Ureter (tissue), 1 donor: ENCODE measurements at regions not wholly inside any gene's neighbourhood (a gene's known extent, or its start where the extent isn't known, plus 50 kb on each side); places are given as distances from the start of the nearest gene placed in this dataset.
"Not testable (repeated sequence)": the region's sequence is repeated elsewhere in the genome, so short reads cannot be mapped to it uniquely, and the experiment has no call there.

Experiments used
- DNase-seq: peaks from one replicate; pipeline ENCODE4 v3.0.0-alpha.2; 2020; ENCODE audit warnings: low spot score
- donor health status: DM: yes; HTN: yes; CAD: no.

DNA sequence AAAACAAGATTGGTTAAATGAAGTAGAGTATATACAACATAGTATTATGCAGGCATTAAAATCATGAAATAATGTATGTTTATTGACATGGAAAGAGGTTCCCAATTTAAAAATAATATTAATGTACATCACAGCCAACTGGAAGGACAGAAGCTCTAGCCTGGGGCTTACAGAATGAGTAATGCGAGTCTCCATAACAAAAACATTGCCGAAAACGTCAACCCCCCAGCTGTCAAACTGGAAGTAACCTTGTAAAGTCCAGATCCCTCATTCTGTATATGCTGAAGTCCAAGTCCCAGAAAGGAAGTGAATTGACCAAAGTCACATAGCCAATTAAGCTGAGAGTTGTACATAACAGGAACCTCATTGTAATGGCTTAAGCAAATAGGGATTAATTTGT is 128.7 kb upstream of the ECI2 start:
- no peak for DNase-seq

- no peak for DNase-seq
These were observed 127.2 kb upstream of the ECI2 start for GRCh38 chr6:4262526-4262925.

DNA sequence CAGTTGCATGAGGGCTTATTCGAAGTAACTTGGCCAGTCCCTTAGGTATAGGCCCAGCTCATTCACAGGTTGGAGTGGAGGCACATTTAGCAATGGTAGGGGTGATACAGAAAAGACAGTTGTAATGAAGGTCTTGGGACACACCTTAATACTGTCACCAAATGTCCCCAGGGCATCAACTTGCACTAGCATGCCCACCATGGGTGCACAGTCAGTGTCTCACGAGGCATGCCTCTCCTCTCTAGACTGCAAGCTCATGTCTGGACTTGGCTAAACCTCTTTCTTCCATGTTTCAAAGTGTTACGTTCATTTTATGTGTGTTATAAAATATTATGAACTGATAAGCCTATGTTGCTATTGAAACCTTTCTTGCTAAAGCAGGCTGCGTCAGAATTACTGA is 124.0 kb upstream of the ECI2 start:
- no peak for DNase-seq

DNA sequence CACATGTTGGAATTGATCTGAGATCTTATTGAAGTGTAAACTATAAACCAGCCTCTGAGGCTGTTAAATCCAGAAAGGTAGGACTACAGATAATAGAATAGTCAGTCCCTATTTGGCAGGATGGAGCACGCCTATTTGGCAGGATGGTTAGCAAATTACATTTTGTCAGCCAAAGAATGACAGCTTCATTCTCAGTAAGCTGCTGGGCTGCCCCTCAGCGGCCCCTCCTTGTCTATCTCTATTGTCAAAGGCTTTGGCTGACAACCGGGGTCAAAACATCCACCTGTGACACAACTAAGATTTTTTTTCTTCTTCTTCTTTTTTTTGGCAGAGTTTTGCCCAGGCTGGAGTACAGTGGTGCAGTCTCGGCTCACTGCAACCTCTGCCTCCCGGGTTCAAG is 123.4 kb upstream of the ECI2 start:
- no peak for DNase-seq

DNA sequence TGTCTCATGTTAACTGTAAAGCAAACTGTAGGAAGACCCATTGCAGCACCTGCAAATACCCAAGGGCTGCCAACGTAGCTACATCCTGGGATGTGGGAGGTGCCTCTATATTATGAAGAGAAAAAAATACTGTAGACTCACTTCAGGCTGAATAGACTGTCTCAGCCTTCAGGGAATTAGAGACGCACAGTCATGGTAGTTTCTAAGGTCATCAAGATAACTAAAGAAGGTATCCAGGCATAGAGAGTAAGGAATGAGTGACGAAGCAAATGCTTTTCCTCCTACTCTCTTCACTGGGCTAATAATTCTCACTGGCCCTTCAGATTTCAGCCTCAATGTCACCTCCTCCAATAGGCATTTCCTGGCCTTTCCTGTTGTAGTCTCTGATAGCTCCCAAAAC is 121.6 kb upstream of the ECI2 start:
- no peak for DNase-seq

- peak; percentile 68 for DNase-seq
These were observed 118.3 kb upstream of the ECI2 start for GRCh38 chr6:4253604-4254231.

- DNase-seq: not testable (repeated sequence)
These were observed 117.1 kb upstream of the ECI2 start for GRCh38 chr6:4252445-4252844.

DNA sequence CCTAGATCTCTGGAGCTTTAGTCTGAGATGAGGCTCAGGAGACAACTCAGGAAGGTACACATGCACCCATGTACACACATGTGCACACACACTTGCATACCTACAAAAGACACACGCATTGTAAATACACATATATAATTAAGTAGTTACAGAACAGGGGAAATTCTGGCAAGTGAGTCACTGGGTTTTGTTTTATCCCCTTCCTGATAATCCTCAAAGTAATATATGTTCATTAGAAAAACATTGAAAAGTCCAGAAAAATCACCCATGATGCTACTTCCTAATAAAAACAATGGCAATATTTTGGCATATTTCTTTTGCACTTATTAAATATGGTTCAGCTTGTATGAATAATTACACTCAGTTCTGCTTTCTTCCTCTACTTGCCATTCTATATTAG is 115.3 kb upstream of the ECI2 start:
- DNase-seq: no peak

- DNase-seq: not testable (repeated sequence)
These were observed 108.5 kb upstream of the ECI2 start for GRCh38 chr6:4243832-4244231.

DNA sequence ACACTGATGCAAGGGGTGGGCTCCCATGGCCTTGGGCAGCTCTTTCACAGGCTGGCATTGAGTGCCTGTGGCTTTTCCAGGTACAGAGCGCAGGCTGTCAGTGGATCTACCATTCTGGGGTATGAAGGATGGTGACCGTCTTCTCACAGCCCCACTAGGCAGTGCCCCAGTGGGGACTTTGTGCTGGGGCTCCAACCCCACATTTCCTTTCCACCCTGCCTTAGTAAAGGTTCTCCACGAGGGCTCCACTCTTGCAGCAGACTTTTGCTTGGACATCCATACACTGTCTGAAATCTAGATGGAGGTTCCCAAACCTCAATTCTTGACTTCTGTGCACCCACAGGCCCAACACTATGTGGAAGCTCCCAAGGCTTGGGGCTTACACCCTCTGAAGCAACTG is 107.9 kb upstream of the ECI2 start:
- no peak for DNase-seq

- no peak for DNase-seq
These were observed 107.2 kb upstream of the ECI2 start for GRCh38 chr6:4242601-4243000.

- no peak for DNase-seq
These were observed 104.8 kb upstream of the ECI2 start for GRCh38 chr6:4240148-4240547.

DNA sequence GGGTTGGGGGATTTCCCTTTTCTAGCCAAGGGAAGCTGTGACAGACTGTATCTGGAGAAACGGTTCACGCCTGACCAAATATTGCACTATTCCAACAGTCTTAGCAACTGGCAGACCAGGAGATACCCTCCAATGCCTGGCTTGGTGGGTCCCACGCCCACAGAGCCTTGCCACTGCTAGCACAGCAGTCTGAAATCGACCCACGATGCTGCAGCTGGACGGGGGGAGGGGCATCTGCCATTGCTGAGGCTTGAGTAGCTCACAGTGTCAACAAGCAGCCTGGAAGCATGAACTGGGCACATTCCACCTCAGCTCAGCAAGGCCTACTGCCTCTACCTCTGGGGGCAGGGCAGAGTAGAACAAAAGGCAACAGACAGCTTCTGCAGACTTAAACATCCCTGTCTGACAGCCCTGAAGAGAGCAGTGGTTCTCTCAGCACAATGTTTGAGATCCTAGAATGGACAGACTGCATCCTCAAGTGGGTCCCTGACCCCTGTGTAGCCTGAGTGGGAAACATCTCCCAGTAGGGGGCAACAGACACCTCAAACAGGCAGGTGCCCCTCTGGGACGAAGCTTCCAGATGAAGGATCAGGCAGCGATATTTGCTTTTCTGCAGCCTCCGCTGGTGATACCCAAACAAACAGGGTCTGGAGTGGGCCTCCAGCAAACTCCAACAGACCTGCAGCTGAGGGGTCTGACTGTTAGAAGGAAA is 89.9 kb upstream of the ECI2 start:
- DNase-seq: no peak

- no peak for DNase-seq
These were observed 88.9 kb upstream of the ECI2 start for GRCh38 chr6:4224067-4224978.

GRCh38 chr6:4220558-4220957 is 85.2 kb upstream of the ECI2 start:
- DNase-seq: no peak

- not testable (repeated sequence) for DNase-seq
These were observed 83.4 kb upstream of the ECI2 start for GRCh38 chr6:4218619-4219317.

DNA sequence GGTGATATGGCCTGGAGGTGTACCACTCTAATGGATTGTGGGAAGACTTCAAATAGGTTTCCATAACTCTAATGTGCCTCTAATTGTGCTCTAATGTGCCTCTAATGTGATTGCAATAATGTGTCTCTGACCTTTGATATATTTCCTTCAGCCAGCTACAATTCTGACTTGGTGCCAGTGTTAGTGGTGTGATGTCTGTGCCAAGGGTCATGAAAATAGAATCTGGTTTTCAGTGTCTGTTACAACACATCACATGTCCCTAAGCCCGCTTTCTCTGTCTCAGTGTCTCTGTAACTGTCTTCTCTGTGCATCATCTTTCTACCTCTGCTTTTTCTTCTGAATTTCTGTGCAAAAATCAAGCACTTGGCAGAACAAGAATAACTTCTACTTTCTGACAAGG is 77.2 kb upstream of the ECI2 start:
- DNase-seq: no peak

- DNase-seq: no peak
These were observed 75.4 kb upstream of the ECI2 start for GRCh38 chr6:4210629-4211419.

- no peak for DNase-seq
These were observed 73.8 kb upstream of the ECI2 start for GRCh38 chr6:4209196-4209595.

DNA sequence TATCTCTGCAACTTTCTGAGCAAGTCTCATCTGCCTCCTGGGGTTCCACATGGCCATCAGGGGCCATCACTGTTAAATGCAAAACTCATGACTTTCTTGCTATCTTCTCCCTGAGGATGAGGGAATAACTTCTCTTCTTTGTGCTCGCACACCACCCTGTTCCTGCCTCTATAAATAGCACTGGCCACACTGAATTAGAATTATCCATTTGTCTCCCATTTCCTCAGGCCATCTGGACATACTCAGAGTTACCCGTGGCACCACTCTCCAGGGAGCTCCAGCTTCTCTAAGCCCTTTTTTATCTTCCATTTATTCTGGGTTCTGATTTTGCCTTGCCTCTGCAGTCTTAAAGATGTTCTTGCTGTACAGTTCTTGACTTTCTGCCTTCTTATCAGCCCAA is 72.8 kb upstream of the ECI2 start:
- DNase-seq: no peak
